ENCODE measurements at regions not wholly inside any gene's neighbourhood (a gene's known extent, or its start where the extent isn't known, plus 50 kb on each side); places are given as distances from the start of the nearest gene placed in this dataset.

DNA sequence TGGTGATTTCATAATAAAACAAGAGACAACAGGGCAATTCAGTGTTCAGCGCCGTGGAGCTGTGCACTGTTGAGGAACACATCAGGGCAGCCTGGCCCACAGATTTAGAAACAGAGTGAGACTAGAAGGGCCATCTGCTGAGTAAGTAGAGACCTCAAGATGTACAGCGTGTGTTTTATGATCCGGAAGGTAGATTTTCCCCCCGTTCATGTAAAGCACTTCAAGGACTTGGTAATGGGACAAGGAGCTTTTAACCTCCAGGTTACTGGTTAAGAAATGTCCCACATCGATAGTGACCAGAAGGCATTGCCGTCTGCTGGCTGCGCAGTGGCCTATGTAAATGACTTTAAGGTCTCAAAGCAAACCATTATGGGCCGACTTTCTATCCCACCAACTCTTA lies 1057.7 kb upstream of the EEF2KMT start:
- no peak for ATAC-seq (replicated peaks)
- Mint-ChIP-seq H3K4me1 (ENCODE audit: low read depth in 2 of 2) (no peaks in the 10 kb centered on the region), H3K9me3 (peaks cover 0 to 4% of the 10 kb centered on the region in 2 donors), H3K36me3 (ENCODE audit: insufficient read depth) (no peaks in the 10 kb centered on the region), H3K27me3 (no peaks in the 10 kb centered on the region), H3K4me3 (no peak overlapping the region), H3K27ac (no peak overlapping the region)
- DNase-seq = no peak

GRCh38 chr16:6153901-6154300 lies 1056.3 kb upstream of the EEF2KMT start:
- Mint-ChIP-seq H3K4me3 (no peak overlapping the region), H3K36me3 (ENCODE audit: insufficient read depth) (no peaks in the 10 kb centered on the region)
- ATAC-seq (replicated peaks) = no peak

GRCh38 chr16:6149031-6149430 lies 1051.4 kb upstream of the EEF2KMT start:
- Mint-ChIP-seq H3K27me3 (no peaks in the 10 kb centered on the region), H3K27ac (no peak overlapping the region), H3K4me1 (ENCODE audit: low read depth in 2 of 2) (no peaks in the 10 kb centered on the region), H3K4me3 (no peak overlapping the region), H3K9me3 (peaks cover 6 to 9% of the 10 kb centered on the region in 2 donors), H3K36me3 (ENCODE audit: insufficient read depth) (no peaks in the 10 kb centered on the region)
- DNase-seq = no peak
- no peak for ATAC-seq (replicated peaks)

More at GRCh38 chr16:6153901-6154300, 1056.3 kb upstream of the EEF2KMT start:
- no peaks in the 10 kb centered on the region for H3K4me1 Mint-ChIP-seq (ENCODE audit: low read depth in 2 of 2)
- H3K9me3 Mint-ChIP-seq = peaks cover 0 to 2% of the 10 kb centered on the region in 2 donors
- DNase-seq = no peak
- no peaks in the 10 kb centered on the region for H3K27me3 Mint-ChIP-seq
- no peak overlapping the region for H3K27ac Mint-ChIP-seq

GRCh38 chr16:6148361-6148760 lies 1050.8 kb upstream of the EEF2KMT start:
- no peaks in the 10 kb centered on the region for H3K36me3 Mint-ChIP-seq (ENCODE audit: insufficient read depth)

GRCh38 chr16:6146874-6147425 lies 1049.4 kb upstream of the EEF2KMT start:
- ATAC-seq (replicated peaks) (no peak), DNase-seq (no peak)
- H3K36me3 Mint-ChIP-seq (ENCODE audit: insufficient read depth) = no peaks in the 10 kb centered on the region
- H3K4me3 Mint-ChIP-seq = no peak overlapping the region
- no peak overlapping the region for H3K27ac Mint-ChIP-seq
- H3K9me3 Mint-ChIP-seq = peaks cover 12 to 15% of the 10 kb centered on the region in 2 donors
- no peaks in the 10 kb centered on the region for H3K4me1 Mint-ChIP-seq (ENCODE audit: low read depth in 2 of 2)
- no peaks in the 10 kb centered on the region for H3K27me3 Mint-ChIP-seq

More at GRCh38 chr16:6148361-6148760, 1050.8 kb upstream of the EEF2KMT start:
- Mint-ChIP-seq H3K27me3 (no peaks in the 10 kb centered on the region), H3K4me1 (ENCODE audit: low read depth in 2 of 2) (no peaks in the 10 kb centered on the region), H3K4me3 (no peak overlapping the region), H3K27ac (no peak overlapping the region), H3K9me3 (peaks cover 6 to 9% of the 10 kb centered on the region in 2 donors)
- DNase-seq = no peak
- ATAC-seq (replicated peaks) = no peak

- Mint-ChIP-seq H3K27me3 (no peaks in the 10 kb centered on the region), H3K36me3 (ENCODE audit: insufficient read depth) (no peaks in the 10 kb centered on the region), H3K4me3 (no peak overlapping the region), H3K9me3 (peaks cover 13 to 18% of the 10 kb centered on the region in 2 donors), H3K4me1 (ENCODE audit: low read depth in 2 of 2) (no peaks in the 10 kb centered on the region), H3K27ac (no peak overlapping the region)
- DNase-seq (no peak), ATAC-seq (replicated peaks) (no peak)
Observed at GRCh38 chr16:6146356-6146755, 1048.8 kb upstream of the EEF2KMT start.

DNA sequence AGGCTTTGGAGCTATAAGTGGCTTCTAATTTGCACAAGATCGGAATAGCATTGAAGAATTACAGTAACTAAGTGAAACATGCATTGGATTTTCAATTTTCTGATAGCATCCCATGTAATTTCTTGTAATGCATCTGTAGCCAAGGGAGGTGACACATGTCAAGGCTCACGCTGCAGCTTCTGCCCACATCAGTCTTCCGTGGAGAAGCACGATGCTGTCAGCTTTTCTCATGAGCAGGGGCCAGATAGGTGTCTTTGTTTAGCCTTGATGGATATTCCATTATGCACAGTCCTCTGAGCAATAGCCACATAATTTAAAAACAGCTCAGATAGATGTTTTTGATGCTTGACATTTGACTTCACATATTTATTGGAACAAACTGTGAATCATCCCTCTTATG lies 1046.9 kb upstream of the EEF2KMT start:
- Mint-ChIP-seq H3K4me1 (ENCODE audit: low read depth in 2 of 2) (no peaks in the 10 kb centered on the region), H3K36me3 (ENCODE audit: insufficient read depth) (peaks cover 3% of the 10 kb centered on the region), H3K27me3 (no peaks in the 10 kb centered on the region), H3K27ac (no peak overlapping the region), H3K4me3 (no peak overlapping the region), H3K9me3 (peaks cover 18 to 35% of the 10 kb centered on the region in 2 donors)
- ATAC-seq (replicated peaks) = no peak
- DNase-seq = no peak

DNA sequence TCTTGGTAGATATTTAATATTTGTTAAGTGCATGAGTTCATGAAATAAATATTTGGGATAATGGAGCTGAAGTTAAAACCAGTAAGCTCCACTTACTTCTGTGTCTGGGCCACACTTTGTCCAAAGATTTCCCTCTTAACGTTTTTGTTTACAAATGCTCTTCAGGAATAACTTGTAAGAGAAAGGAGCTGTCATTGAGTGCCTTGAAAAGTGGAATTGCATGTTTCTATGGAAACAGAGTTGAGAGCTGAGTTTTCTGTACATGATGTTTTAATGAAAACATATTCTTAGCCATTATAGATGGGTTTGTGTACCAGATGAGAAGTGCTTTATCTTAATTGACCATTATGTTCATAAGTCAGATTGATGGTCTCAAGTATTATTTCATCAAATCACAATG lies 1045.4 kb upstream of the EEF2KMT start:
- Mint-ChIP-seq H3K36me3 (ENCODE audit: insufficient read depth) (peaks cover 3% of the 10 kb centered on the region), H3K27me3 (no peaks in the 10 kb centered on the region), H3K9me3 (peaks cover 21 to 36% of the 10 kb centered on the region in 2 donors), H3K4me1 (ENCODE audit: low read depth in 2 of 2) (no peaks in the 10 kb centered on the region), H3K27ac (no peak overlapping the region), H3K4me3 (no peak overlapping the region)
- ATAC-seq (replicated peaks) (no peak), DNase-seq (no peak)

- ATAC-seq (replicated peaks) (no peak), DNase-seq (no peak)
- Mint-ChIP-seq H3K27me3 (no peaks in the 10 kb centered on the region), H3K4me3 (no peak overlapping the region), H3K9me3 (peaks cover 14% of the 10 kb centered on the region in 2 donors), H3K4me1 (ENCODE audit: low read depth in 2 of 2) (no peaks in the 10 kb centered on the region), H3K36me3 (ENCODE audit: insufficient read depth) (no peaks in the 10 kb centered on the region), H3K27ac (no peak overlapping the region)
Observed at GRCh38 chr16:6133009-6133557, 1035.5 kb upstream of the EEF2KMT start.

DNA sequence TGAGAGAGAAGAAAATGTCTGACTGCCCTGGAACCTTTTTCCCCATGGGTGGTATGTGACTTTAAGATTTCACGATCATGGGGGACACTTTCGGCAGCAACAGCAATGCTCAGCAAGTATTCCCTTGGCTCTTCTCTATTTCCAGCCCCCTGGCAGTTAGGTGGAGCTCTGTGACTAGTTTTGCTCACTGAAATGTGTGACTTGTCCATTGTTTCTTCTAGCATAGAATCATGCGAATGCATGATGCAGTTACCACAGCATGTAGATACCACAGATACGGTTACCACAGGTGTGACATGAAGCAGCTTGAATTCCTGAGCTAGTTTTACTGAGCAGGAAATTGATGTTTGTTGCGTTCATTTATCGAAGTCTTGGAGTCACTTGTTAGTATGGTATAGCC lies 1034.5 kb upstream of the EEF2KMT start:
- Mint-ChIP-seq H3K4me1 (ENCODE audit: low read depth in 2 of 2) (no peaks in the 10 kb centered on the region), H3K9me3 (peaks cover 14% of the 10 kb centered on the region in 2 donors), H3K27ac (no peak overlapping the region), H3K36me3 (ENCODE audit: insufficient read depth) (no peaks in the 10 kb centered on the region), H3K4me3 (no peak overlapping the region), H3K27me3 (no peaks in the 10 kb centered on the region)
- ATAC-seq (replicated peaks) (no peak), DNase-seq (no peak)

DNA sequence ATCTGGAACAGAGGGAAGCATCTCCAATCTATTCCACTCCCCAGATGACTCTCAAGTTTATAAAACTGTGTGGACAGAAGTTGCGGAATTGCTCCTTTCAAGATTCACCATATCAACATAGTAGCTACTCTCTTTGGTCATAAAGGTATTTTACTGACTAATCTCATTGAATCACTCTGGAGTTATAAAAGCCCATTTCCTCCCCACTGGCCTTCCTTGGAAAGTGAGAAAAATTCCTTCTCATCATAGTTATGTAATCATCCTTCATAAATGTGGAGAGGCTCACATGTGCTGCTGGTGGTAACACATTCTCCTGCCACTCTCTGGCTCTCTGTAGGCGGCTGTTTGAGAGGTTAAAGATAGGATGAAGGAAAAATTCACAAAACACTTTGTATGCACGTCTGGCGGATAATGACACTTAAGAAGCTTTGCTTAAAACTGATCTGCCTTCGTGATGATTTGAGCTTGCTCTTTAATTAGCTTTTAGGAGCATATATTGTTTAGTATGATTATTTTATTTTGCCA lies 1034.0 kb upstream of the EEF2KMT start:
- Mint-ChIP-seq H3K9me3 (peaks cover 14 to 17% of the 10 kb centered on the region in 2 donors), H3K27me3 (no peaks in the 10 kb centered on the region), H3K27ac (no peak overlapping the region), H3K4me3 (no peak overlapping the region), H3K4me1 (ENCODE audit: low read depth in 2 of 2) (no peaks in the 10 kb centered on the region), H3K36me3 (ENCODE audit: insufficient read depth) (no peaks in the 10 kb centered on the region)
- DNase-seq (no peak), ATAC-seq (replicated peaks) (no peak)

DNA sequence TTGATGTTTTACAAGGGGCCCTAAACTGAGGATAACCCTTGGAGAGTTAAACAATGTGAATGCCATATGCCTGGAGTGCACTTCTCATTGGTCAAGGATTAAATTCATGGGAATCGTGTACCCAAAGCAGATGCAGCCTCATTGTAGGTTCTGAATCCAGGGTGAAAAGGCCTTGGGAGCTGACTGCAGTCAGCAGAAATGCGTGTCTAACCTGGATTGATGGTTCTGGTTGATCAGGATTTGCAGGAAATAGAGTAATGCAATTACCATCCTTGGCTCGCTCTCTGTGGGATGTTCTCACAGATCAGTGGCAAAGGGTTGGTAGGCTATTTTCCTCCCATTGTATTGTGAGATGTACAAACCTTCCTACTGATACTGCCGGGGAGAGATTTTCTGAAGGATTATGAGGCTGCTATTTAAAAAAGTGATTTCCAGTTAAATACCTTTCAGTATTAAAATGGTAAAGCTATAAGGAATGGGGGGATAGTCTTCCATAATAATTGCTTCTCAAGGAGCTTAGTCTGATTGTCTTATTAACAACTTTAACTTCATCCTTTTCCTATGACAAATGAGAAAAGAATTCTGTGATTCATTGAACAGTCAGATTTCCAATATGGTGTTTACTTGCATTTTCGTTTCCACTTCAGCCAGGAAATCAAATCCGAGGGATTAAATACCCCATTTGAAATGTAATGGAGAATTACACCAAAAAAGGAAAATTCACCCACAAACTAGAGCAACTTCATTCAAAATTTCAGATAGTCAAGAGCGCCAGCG lies 1028.1 kb upstream of the EEF2KMT start:
- Mint-ChIP-seq H3K27ac (no peak overlapping the region), H3K9me3 (peaks cover 7 to 13% of the 10 kb centered on the region in 2 donors), H3K4me1 (ENCODE audit: low read depth in 2 of 2) (no peaks in the 10 kb centered on the region), H3K36me3 (ENCODE audit: insufficient read depth) (no peaks in the 10 kb centered on the region), H3K27me3 (no peaks in the 10 kb centered on the region), H3K4me3 (no peak overlapping the region)
- ATAC-seq (replicated peaks) (no peak), DNase-seq (no peak)

DNA sequence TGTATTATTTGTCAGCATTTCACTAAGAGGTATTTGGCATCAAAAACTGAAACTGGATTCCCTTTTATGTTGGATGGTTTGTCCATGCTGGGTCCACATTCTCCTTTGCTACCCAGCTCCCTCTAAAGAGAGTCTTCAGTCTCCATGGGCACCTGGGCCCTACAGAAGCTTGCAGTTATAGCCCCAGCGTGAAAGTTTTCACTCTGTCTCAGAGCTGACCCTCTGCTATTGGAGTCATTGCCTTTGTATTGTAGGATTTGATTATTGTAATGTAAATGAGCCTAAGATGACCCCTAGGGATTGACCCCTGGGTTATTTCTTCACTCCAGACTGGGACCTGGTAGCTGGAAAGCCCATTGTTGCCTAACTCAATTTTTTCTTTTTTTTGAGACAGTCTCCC lies 1026.5 kb upstream of the EEF2KMT start:
- Mint-ChIP-seq H3K27ac (no peak overlapping the region), H3K36me3 (ENCODE audit: insufficient read depth) (no peaks in the 10 kb centered on the region), H3K9me3 (peaks cover 2 to 10% of the 10 kb centered on the region in 2 donors), H3K4me3 (no peak overlapping the region), H3K27me3 (no peaks in the 10 kb centered on the region), H3K4me1 (ENCODE audit: low read depth in 2 of 2) (no peaks in the 10 kb centered on the region)
- ATAC-seq (replicated peaks) (no peak), DNase-seq (no peak)

- Mint-ChIP-seq H3K4me3 (no peak overlapping the region), H3K4me1 (ENCODE audit: low read depth in 2 of 2) (no peaks in the 10 kb centered on the region), H3K27ac (no peak overlapping the region), H3K27me3 (no peaks in the 10 kb centered on the region), H3K9me3 (peaks cover 0 to 10% of the 10 kb centered on the region in 2 donors), H3K36me3 (ENCODE audit: insufficient read depth) (no peaks in the 10 kb centered on the region)
- no peak for ATAC-seq (replicated peaks)
- DNase-seq = no peak
Observed at GRCh38 chr16:6122401-6122800, 1024.8 kb upstream of the EEF2KMT start.
